ENCODE measurements at regions not wholly inside any gene's neighbourhood (a gene's known extent, or its start where the extent isn't known, plus 50 kb on each side); places are given as distances from the start of the nearest gene placed in this dataset.

- H3K4me1 ChIP-seq (ENCODE audit: insufficient read depth, low read length): no peaks in the 10 kb centered on the region
- POLR2A ChIA-PET: no interaction called here
- Mint-ChIP-seq H3K4me1 (no peaks in the 10 kb centered on the region), H3K36me3 (no peaks in the 10 kb centered on the region), H3K27me3 (no peaks in the 10 kb centered on the region), H3K4me3 (no peak overlapping the region), H3K9me3 (peaks cover 0 to 7% (median 1%) of the 10 kb centered on the region in 5 donors), H3K27ac (no peak overlapping the region)
- DNase-seq: no peak
- no peak overlapping the region for H3K27ac ChIP-seq (ENCODE audit: low read depth, low read length)
- H3K9me3 ChIP-seq (ENCODE audit: low read length): no peaks in the 10 kb centered on the region
- CTCF ChIA-PET: no interaction called here
- H3K4me3 ChIP-seq (ENCODE audit: low read length): no peak overlapping the region
- no peaks in the 10 kb centered on the region for H3K36me3 ChIP-seq (ENCODE audit: insufficient read depth, low read length)
- H3K27me3 ChIP-seq (ENCODE audit: insufficient read depth, low read length, poor library complexity, severe bottlenecking): no peaks in the 10 kb centered on the region
These were observed 260.3 kb upstream of the TENM3 start for GRCh38 chr4:181982856-181983255.

GRCh38 chr4:181987392-181987791 lies 255.8 kb upstream of the TENM3 start:
- Histone ChIP-seq H3K27ac (ENCODE audit: low read depth, low read length) (no peak overlapping the region), H3K9me3 (ENCODE audit: low read length) (no peaks in the 10 kb centered on the region), H3K4me1 (ENCODE audit: insufficient read depth, low read length) (no peaks in the 10 kb centered on the region), H3K4me3 (ENCODE audit: low read length) (no peak overlapping the region), H3K27me3 (ENCODE audit: insufficient read depth, low read length, poor library complexity, severe bottlenecking) (no peaks in the 10 kb centered on the region), H3K36me3 (ENCODE audit: insufficient read depth, low read length) (no peaks in the 10 kb centered on the region)
- no peak for DNase-seq
- Mint-ChIP-seq H3K4me1 (no peaks in the 10 kb centered on the region), H3K27ac (no peak overlapping the region), H3K9me3 (peaks cover 0 to 3% (median 0%) of the 10 kb centered on the region in 5 donors), H3K4me3 (no peak overlapping the region), H3K36me3 (no peaks in the 10 kb centered on the region), H3K27me3 (peaks cover 0 to 2% of the 10 kb centered on the region in 2 donors)
- CTCF ChIA-PET: interaction anchor here (1.3 kb wide), 1 partner anchor 15 kb away, joined by 3 read pairs; no protein-coding TSS in a partner anchor
- POLR2A ChIA-PET: no interaction called here

GRCh38 chr4:181989071-181989470 lies 254.1 kb upstream of the TENM3 start:
- H3K4me1 Mint-ChIP-seq: no peaks in the 10 kb centered on the region
- POLR2A ChIA-PET: no interaction called here

GRCh38 chr4:181991369-181992108 lies 251.7 kb upstream of the TENM3 start:
- H3K36me3 ChIP-seq (ENCODE audit: insufficient read depth, low read length): no peaks in the 10 kb centered on the region
- Mint-ChIP-seq H3K9me3 (peaks cover 0 to 3% (median under 1%) of the 10 kb centered on the region in 5 donors), H3K36me3 (no peaks in the 10 kb centered on the region), H3K27me3 (peaks cover 0 to 2% of the 10 kb centered on the region in 2 donors), H3K27ac (no peak overlapping the region), H3K4me1 (no peaks in the 10 kb centered on the region), H3K4me3 (no peak overlapping the region)
- no peaks in the 10 kb centered on the region for H3K9me3 ChIP-seq (ENCODE audit: low read length)
- CTCF ChIA-PET: no interaction called here
- no peak overlapping the region for H3K4me3 ChIP-seq (ENCODE audit: low read length)
- no peak overlapping the region for H3K27ac ChIP-seq (ENCODE audit: low read depth, low read length)
- no peak for DNase-seq
- no peaks in the 10 kb centered on the region for H3K4me1 ChIP-seq (ENCODE audit: insufficient read depth, low read length)
- no peaks in the 10 kb centered on the region for H3K27me3 ChIP-seq (ENCODE audit: insufficient read depth, low read length, poor library complexity, severe bottlenecking)
- POLR2A ChIA-PET: no interaction called here

More at GRCh38 chr4:181989071-181989470, 254.1 kb upstream of the TENM3 start:
- no peak overlapping the region for H3K4me3 ChIP-seq (ENCODE audit: low read length)
- H3K36me3 ChIP-seq (ENCODE audit: insufficient read depth, low read length): no peaks in the 10 kb centered on the region
- Mint-ChIP-seq H3K36me3 (no peaks in the 10 kb centered on the region), H3K4me3 (no peak overlapping the region), H3K9me3 (peaks cover 0 to 3% (median 0%) of the 10 kb centered on the region in 5 donors), H3K27me3 (peaks cover 0 to 2% of the 10 kb centered on the region in 2 donors), H3K27ac (no peak overlapping the region)
- H3K27me3 ChIP-seq (ENCODE audit: insufficient read depth, low read length, poor library complexity, severe bottlenecking): no peaks in the 10 kb centered on the region
- no peak overlapping the region for H3K27ac ChIP-seq (ENCODE audit: low read depth, low read length)
- CTCF ChIA-PET: no interaction called here
- H3K9me3 ChIP-seq (ENCODE audit: low read length): no peaks in the 10 kb centered on the region
- H3K4me1 ChIP-seq (ENCODE audit: insufficient read depth, low read length): no peaks in the 10 kb centered on the region
- no peak for DNase-seq

- Mint-ChIP-seq H3K27me3 (no peaks in the 10 kb centered on the region), H3K4me1 (no peaks in the 10 kb centered on the region), H3K9me3 (peaks cover 0 to 10% (median 7%) of the 10 kb centered on the region in 5 donors), H3K27ac (no peak overlapping the region), H3K4me3 (no peak overlapping the region), H3K36me3 (no peaks in the 10 kb centered on the region)
- CTCF ChIA-PET: no interaction called here
- H3K4me1 ChIP-seq (ENCODE audit: insufficient read depth, low read length): no peaks in the 10 kb centered on the region
- no peaks in the 10 kb centered on the region for H3K27me3 ChIP-seq (ENCODE audit: insufficient read depth, low read length, poor library complexity, severe bottlenecking)
- H3K36me3 ChIP-seq (ENCODE audit: insufficient read depth, low read length): no peaks in the 10 kb centered on the region
- H3K9me3 ChIP-seq (ENCODE audit: low read length): no peaks in the 10 kb centered on the region
- H3K27ac ChIP-seq (ENCODE audit: low read depth, low read length): no peak overlapping the region
- no peak overlapping the region for H3K4me3 ChIP-seq (ENCODE audit: low read length)
- no peak for DNase-seq
- POLR2A ChIA-PET: no interaction called here
These were observed 244.6 kb upstream of the TENM3 start for GRCh38 chr4:181998398-181999295.

- H3K9me3 Mint-ChIP-seq: peaks cover 0 to 12% (median 11%) of the 10 kb centered on the region in 5 donors
- CTCF ChIA-PET: no interaction called here
- no peaks in the 10 kb centered on the region for H3K27me3 Mint-ChIP-seq
- POLR2A ChIA-PET: no interaction called here
- H3K9me3 ChIP-seq (ENCODE audit: low read length): no peaks in the 10 kb centered on the region
- no peaks in the 10 kb centered on the region for H3K4me1 Mint-ChIP-seq
- H3K36me3 ChIP-seq (ENCODE audit: insufficient read depth, low read length): no peaks in the 10 kb centered on the region
- DNase-seq: no peak
- no peak overlapping the region for H3K27ac ChIP-seq (ENCODE audit: low read depth, low read length)
- H3K4me3 ChIP-seq (ENCODE audit: low read length): no peak overlapping the region
- H3K4me1 ChIP-seq (ENCODE audit: insufficient read depth, low read length): no peaks in the 10 kb centered on the region
- no peak overlapping the region for H3K27ac Mint-ChIP-seq
- no peak overlapping the region for H3K4me3 Mint-ChIP-seq
- no peaks in the 10 kb centered on the region for H3K27me3 ChIP-seq (ENCODE audit: insufficient read depth, low read length, poor library complexity, severe bottlenecking)
- no peaks in the 10 kb centered on the region for H3K36me3 Mint-ChIP-seq
These were observed 243.1 kb upstream of the TENM3 start for GRCh38 chr4:182000077-182000476.

GRCh38 chr4:182010876-182011275 lies 232.3 kb upstream of the TENM3 start:
- no peak overlapping the region for H3K27ac Mint-ChIP-seq
- no peaks in the 10 kb centered on the region for H3K27me3 Mint-ChIP-seq
- peaks cover 0 to 10% (median 3%) of the 10 kb centered on the region in 5 donors for H3K9me3 Mint-ChIP-seq
- POLR2A ChIA-PET: no interaction called here
- Histone ChIP-seq H3K4me1 (ENCODE audit: insufficient read depth, low read length) (no peaks in the 10 kb centered on the region), H3K4me3 (ENCODE audit: low read length) (no peak overlapping the region), H3K27me3 (ENCODE audit: insufficient read depth, low read length, poor library complexity, severe bottlenecking) (no peaks in the 10 kb centered on the region), H3K27ac (ENCODE audit: low read depth, low read length) (no peak overlapping the region), H3K9me3 (ENCODE audit: low read length) (no peaks in the 10 kb centered on the region), H3K36me3 (ENCODE audit: insufficient read depth, low read length) (no peaks in the 10 kb centered on the region)
- CTCF ChIA-PET: no interaction called here
- no peak for DNase-seq
- H3K4me3 Mint-ChIP-seq: no peak overlapping the region
- H3K36me3 Mint-ChIP-seq: no peaks in the 10 kb centered on the region
- H3K4me1 Mint-ChIP-seq: no peaks in the 10 kb centered on the region

GRCh38 chr4:182014164-182014563 lies 229.0 kb upstream of the TENM3 start:
- no peak for DNase-seq
- POLR2A ChIA-PET: no interaction called here
- Histone ChIP-seq H3K4me3 (ENCODE audit: low read length) (no peak overlapping the region), H3K27ac (ENCODE audit: low read depth, low read length) (no peak overlapping the region), H3K27me3 (ENCODE audit: insufficient read depth, low read length, poor library complexity, severe bottlenecking) (no peaks in the 10 kb centered on the region), H3K9me3 (ENCODE audit: low read length) (no peaks in the 10 kb centered on the region), H3K4me1 (ENCODE audit: insufficient read depth, low read length) (no peaks in the 10 kb centered on the region), H3K36me3 (ENCODE audit: insufficient read depth, low read length) (no peaks in the 10 kb centered on the region)
- Mint-ChIP-seq H3K36me3 (no peaks in the 10 kb centered on the region), H3K4me3 (no peak overlapping the region), H3K27me3 (no peaks in the 10 kb centered on the region), H3K9me3 (peaks cover 0 to 5% (median 2%) of the 10 kb centered on the region in 5 donors), H3K27ac (no peak overlapping the region), H3K4me1 (no peaks in the 10 kb centered on the region)
- CTCF ChIA-PET: no interaction called here
